Left cardiac atrium (tissue), 4 donors: ENCODE measurements at regions not wholly inside any gene's neighbourhood (a gene's known extent, or its start where the extent isn't known, plus 50 kb on each side); places are given as distances from the start of the nearest gene placed in this dataset.
A peak's percentile ranks its signal among the peaks of the same experiment; 100 is the strongest.

Source experiments
- ATAC-seq, 2 donors: fragments of 200-7000 bp; cut with Tn5 transposase; one replicate each; pipeline ENCODE4 v1.9.1; 2020; ENCODE audit warnings: mild to moderate bottlenecking in 2 of 2, moderate library complexity in 2 of 2
- DNase-seq: peaks from one replicate; pipeline ENCODE4 v3.0.0-alpha.2; 2020
- intact Hi-C, 2 donors: fragments of 100-400 bp; cut with DNase I; formaldehyde crosslinking; loops; one replicate each; pipeline versions ENCODE4 v1.14.1 to v1.15.1; 2022 to 2023
- donor health status: DM: no; HTN: yes; CAD: no.
- donor health status: DM: no; HTN: yes; CAD: no; lungs with severe emphysema.
- donor health status: DM: yes; HTN: yes; CAD: no.
- donor health status: Dilated cardiomyopathy.

GRCh38 chr14:23827100-23827892 lies 126.3 kb upstream of the DHRS4 start:
- DNase-seq = no peak
- intact Hi-C loops = no loop called here
- no peak for ATAC-seq

- ATAC-seq (no peak), DNase-seq (no peak)
- intact Hi-C loops = no loop called here
Measured at GRCh38 chr14:23828001-23828400, 125.6 kb upstream of the DHRS4 start.

GRCh38 chr14:23828616-23829015 lies 125.0 kb upstream of the DHRS4 start:
- intact Hi-C loops = no loop called here
- ATAC-seq = no peak
- no peak for DNase-seq

GRCh38 chr14:23829736-23830471 lies 123.7 kb upstream of the DHRS4 start:
- peak; percentile 29 for DNase-seq
- peak in 1 of 2 donors; percentile 97 for ATAC-seq
- intact Hi-C loops = no loop called here

- ATAC-seq (no peak), DNase-seq (no peak)
- intact Hi-C loops = no loop called here
Measured at GRCh38 chr14:23831596-23831995, 122.0 kb upstream of the DHRS4 start.

GRCh38 chr14:23861666-23862065 lies 91.9 kb upstream of the DHRS4 start:
- peak in 1 of 2 donors; percentile 35 for ATAC-seq
- peak; percentile 38 for DNase-seq
- intact Hi-C loops = no loop called here

GRCh38 chr14:23862513-23862912 lies 91.1 kb upstream of the DHRS4 start:
- ATAC-seq = no peak
- no peak for DNase-seq
- intact Hi-C loops = no loop called here

GRCh38 chr14:23863836-23864235 lies 89.7 kb upstream of the DHRS4 start:
- DNase-seq = no peak
- ATAC-seq = no peak
- intact Hi-C loops = no loop called here

GRCh38 chr14:23864259-23864658 lies 89.3 kb upstream of the DHRS4 start:
- DNase-seq = no peak
- intact Hi-C loops = no loop called here

GRCh38 chr14:23864861-23865260 lies 88.7 kb upstream of the DHRS4 start:
- intact Hi-C loops = no loop called here
- no peak for DNase-seq
- ATAC-seq = no peak

More at GRCh38 chr14:23864259-23864658, 89.3 kb upstream of the DHRS4 start:
- ATAC-seq = no peak

- intact Hi-C loops = no loop called here
- DNase-seq (no peak), ATAC-seq (no peak)
Measured at GRCh38 chr14:23865502-23865901, 88.1 kb upstream of the DHRS4 start.

GRCh38 chr14:23866269-23866668 lies 87.3 kb upstream of the DHRS4 start:
- ATAC-seq (no peak), DNase-seq (no peak)
- intact Hi-C loops = no loop called here

- ATAC-seq (no peak), DNase-seq (no peak)
- intact Hi-C loops = no loop called here
Measured at GRCh38 chr14:23869078-23869719, 84.4 kb upstream of the DHRS4 start.

GRCh38 chr14:23876160-23876750 lies 77.3 kb upstream of the DHRS4 start:
- no peak for ATAC-seq
- intact Hi-C loops = no loop called here
- DNase-seq = no peak

GRCh38 chr14:23877111-23877510 lies 76.5 kb upstream of the DHRS4 start:
- ATAC-seq (no peak), DNase-seq (no peak)
- intact Hi-C loops = no loop called here

GRCh38 chr14:23877538-23878180 lies 75.9 kb upstream of the DHRS4 start:
- DNase-seq (no peak), ATAC-seq (no peak)
- intact Hi-C loops = no loop called here

- ATAC-seq (no peak), DNase-seq (no peak)
- intact Hi-C loops = no loop called here
Measured at GRCh38 chr14:23881282-23881681, 72.3 kb upstream of the DHRS4 start.

GRCh38 chr14:23883684-23884540 lies 69.7 kb upstream of the DHRS4 start:
- ATAC-seq (no peak), DNase-seq (no peak)
- intact Hi-C loops = no loop called here

- no peak for ATAC-seq
- no peak for DNase-seq
- intact Hi-C loops = no loop called here
Measured at GRCh38 chr14:23884541-23884904, 69.0 kb upstream of the DHRS4 start.
